Spleen (tissue), 7 donors: ENCODE measurements at regions not wholly inside any gene's neighbourhood (a gene's known extent, or its start where the extent isn't known, plus 50 kb on each side); places are given as distances from the start of the nearest gene placed in this dataset.

Experiments used
- CTCF ChIP-seq, 11 experiments: fragments of 200-600 bp in 7 of 11; fragments of 450-650 bp in 4 of 11; sonication (generic) in 4 of 11; IDR thresholded peaks in 8 of 11; conservative IDR thresholded peaks in 3 of 11; 1 replicate in 7 of 11; 2 replicates in 4 of 11; pipeline versions ENCODE4 v1.4.0 to v1.8.0; 2016 to 2021; ENCODE audit warnings: antibody characterized with exemption in 11 of 11, inconsistent platforms in 4 of 11, mild to moderate bottlenecking in 1 of 11
- POLR2A ChIP-seq, 3 donors: fragments of 450-650 bp; IDR thresholded peaks; one replicate each; pipeline ENCODE4 v1.5.1; 2017; ENCODE audit warnings: antibody characterized with exemption in 3 of 3, mild to moderate bottlenecking in 1 of 3
- donor health status: DM: no; HTN: no; CAD: no; lungs with moderate emphysema.
- donor health status: DM: no; HTN: no; CAD: no.
- donor health status: DM: no; HTN: no; CAD: no.

- TF ChIP-seq CTCF (IDR thresholded peaks at IDR 0.05 in 8 of 11, conservative IDR thresholded peaks at IDR 0.05 in 3 of 11): no peak
- no peak for TF ChIP-seq POLR2A (IDR thresholded peaks at IDR 0.05)
Observed at GRCh38 chr6:50120300-50120699, 70.6 kb upstream of the DEFB112 start.
